Fibroblast of skin of left quadriceps (primary cell): ENCODE measurements at regions not wholly inside any gene's neighbourhood (a gene's known extent, or its start where the extent isn't known, plus 50 kb on each side); places are given as distances from the start of the nearest gene placed in this dataset.
A peak's percentile ranks its signal among the peaks of the same experiment; 100 is the strongest.
"Not testable (repeated sequence)": the region's sequence is repeated elsewhere in the genome, so short reads cannot be mapped to it uniquely, and the experiment has no call there.

Experiments used
- DNase-seq, 2 experiments: peaks; one replicate each; pipeline ENCODE4 v3.0.0-alpha.2; 2013; ENCODE audit warnings: low read depth in 2 of 2

DNA sequence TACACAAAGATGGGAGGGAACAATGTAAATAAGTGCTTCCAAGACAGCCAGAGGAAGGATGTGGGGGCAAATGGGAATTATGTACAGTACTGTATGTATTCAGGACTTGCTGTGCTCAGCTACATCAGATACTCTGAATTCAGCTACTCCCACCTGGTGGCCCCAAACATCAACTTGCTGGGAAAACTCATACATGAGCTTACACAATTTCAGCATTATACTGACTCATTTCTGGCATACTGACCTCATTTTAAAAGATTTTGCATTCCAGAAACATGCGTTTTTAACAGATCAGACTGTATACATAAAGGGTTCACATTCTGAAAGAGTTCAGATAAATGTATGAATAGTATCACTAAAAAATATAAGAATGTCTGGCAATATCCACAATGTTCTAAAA is 59.7 kb downstream of the GPX5 start:
- peak; percentile 52 to 57 for DNase-seq

GRCh38 chr6:28586324-28586723 is 60.6 kb downstream of the GPX5 start:
- no peak for DNase-seq

- DNase-seq: no peak
These were observed 61.5 kb downstream of the GPX5 start for GRCh38 chr6:28586962-28587745.

DNA sequence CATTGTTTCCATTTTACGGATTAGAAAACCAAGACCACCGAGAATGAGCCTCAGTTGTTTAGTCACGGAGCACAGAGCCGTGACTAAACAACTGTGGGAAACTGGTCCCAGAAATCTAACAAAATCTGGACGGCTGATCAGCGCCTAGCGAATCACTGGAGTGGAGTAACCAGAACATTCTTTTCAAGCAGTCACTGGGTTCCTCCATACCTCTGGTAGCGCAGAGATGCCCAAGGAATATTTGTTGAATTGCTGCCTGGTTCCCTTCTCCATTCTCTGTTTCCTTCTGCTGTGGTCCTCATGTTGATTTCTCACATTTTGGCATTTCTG is 62.0 kb downstream of the GPX5 start:
- no peak for DNase-seq

- DNase-seq: no peak
These were observed 63.0 kb downstream of the GPX5 start for GRCh38 chr6:28588666-28589065.

DNA sequence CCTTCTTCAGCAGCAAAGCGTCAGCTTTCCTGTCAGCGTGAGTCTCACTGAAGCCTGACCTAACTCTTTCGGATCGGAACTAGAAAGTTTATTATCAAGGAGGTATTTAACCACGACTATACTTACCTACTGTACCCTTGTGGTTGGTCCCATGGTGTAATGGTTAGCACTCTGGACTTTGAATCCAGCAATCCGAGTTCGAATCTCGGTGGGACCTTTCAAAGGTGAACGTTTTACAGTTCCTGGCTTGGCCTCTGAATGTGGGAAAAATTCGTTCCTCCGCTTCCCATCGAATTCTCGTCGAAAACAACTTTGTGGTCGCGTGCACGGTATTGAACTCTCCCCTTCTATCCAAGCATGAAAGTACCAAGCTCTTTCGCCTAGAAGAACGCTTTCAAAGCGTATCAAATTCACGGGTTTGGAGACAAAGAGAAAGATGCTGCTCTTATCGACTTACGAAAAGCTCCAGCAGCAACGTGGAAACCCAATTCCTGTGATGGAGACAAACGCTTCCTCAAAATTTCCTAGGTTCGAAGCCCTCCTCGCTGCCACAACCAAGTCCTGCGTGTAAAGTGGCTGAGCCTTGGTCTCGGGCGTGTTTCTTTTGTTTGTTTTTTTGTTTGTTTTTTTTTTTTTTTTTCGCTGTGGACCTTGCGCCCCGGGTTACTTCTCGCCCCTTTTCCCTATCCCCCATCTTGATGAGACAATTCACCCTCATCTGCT is 63.7 kb downstream of the GPX5 start:
- peak; percentile 87 to 89 for DNase-seq

DNA sequence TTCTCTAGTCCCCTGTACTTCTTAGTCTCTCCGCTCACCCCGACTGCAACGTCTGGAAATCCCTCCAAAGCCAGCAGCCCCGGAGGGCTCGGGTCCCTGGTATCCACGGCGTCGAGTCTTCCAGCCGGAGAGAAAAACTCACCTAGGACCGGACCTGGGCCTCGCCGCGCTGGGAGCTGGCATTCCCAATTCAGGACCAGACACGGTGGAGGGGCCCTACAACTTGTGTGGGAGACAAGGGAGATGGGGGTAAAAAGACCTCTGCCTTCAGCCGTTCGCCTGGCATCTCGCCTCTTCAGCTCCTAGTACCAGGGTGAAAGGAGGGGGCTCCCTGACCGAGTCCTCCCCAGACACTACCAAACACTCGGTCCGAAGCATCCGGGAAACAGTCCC is 64.3 kb downstream of the GPX5 start:
- DNase-seq: no peak

DNA sequence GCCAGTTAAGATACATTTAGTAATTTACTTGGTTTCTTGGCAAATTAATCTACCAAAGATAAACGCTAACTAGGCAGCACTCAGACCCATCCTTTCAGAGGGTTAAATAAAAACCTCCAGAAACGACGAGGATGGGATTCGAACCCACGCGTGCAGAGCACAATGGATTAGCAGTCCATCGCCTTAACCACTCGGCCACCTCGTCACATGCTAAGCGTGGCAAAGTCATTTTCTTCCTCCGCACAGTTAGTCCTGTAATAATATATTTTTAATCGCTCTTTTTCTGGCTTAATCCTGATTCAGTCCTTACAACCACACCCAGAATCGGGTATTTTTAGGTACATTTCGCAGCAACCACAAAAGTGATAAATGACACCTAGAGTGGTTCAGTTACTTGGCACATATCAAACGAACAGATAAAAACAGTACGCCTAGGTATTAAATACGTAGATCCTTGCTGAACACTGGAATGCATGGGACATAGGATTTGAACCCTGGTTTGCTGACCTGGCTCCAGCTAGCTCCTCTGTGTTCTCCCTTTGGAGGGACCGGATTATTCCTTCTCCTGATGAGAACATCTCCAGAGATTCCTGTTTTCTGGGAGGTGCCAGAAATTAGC is 71.6 kb downstream of the GPX5 start:
- DNase-seq: no peak

GRCh38 chr6:28597924-28598722 is 72.4 kb downstream of the GPX5 start:
- DNase-seq: no peak

GRCh38 chr6:28598757-28599686 is 73.3 kb downstream of the GPX5 start:
- no peak for DNase-seq

DNA sequence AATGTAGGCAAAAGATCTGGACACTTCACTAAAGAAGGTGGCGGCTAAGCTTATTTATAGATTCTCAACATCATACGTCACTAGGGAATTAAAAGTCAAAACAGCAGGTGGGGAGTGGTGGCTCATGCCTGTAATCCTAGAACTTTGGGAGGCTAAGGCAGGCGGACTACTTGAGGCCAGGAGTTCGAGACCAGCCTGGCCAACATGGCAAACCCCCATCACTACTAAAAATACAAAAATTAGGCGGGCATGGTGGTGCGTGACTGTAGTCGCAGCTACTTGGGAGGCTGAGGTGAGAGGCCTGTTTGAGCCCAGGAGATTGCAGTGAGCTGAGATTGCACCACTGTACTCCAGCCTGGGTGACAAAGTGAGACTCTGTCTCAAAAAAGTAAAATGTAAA is 74.6 kb downstream of the GPX5 start:
- DNase-seq: no peak

- DNase-seq: no peak
These were observed 78.2 kb downstream of the GPX5 start for GRCh38 chr6:28603891-28604290.

DNA sequence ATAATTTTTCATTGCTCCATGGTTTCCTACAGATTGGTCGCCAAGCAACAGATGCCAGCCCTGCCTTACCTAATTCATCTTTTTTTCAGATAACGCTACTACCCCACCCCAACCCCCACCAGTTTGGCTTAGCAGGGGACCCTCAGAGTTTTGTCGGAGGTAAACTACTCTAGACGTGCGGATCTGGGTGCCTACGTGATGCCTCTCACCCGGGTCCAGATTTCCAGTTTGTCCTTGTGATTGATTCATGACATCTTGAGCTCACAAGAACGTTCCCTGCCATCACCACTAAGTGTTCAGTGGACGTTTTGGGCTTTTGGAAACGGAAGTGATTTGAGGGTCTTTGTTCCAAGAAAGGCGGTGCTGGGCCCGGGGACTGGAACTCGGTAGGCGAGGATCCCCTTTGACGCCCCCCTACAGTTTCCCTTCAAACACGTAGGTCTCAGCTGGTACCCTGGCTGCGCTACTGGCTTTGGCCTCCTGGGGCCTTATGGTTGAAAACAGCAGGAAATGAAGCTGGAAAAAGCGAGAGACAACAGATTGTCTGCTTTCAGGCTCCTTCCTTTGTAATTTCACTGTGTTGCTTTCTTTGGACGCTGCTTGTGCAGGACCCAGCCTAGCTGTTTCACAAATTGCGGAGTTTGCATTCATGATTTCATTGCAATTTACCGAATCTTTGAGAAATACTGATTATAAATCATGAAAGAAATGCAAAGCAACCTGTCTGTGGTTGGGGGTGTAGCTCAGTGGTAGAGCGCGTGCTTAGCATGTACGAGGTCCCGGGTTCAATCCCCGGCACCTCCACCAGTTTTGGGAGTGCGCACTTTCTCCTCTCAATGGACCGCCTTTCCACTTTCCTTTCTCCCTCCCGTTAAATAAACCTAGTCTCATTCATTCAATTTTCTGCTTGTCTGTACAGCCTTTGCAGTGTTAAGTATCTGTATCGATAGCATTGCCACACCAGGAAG is 81.0 kb downstream of the GPX5 start:
- peak; percentile 55 to 56 for DNase-seq

DNA sequence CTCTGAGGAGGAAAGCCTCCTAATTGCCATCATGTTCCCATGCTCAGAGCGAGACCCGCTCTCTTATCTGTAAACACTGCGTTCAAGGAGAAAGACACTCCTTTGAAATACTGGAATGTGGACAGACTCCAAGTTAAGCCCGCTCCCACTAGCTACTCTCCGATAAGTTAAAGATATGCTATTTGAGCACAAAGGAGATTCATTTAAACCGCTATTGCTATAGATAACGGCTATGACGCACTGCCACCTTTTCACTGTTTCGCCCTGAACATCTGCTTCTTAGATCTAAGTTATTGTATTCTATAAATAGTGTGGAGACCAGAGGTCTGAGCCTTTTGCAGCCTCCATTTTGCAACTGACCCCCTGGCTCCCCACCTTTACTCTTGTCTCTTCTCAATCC is 82.3 kb downstream of the GPX5 start:
- no peak for DNase-seq

DNA sequence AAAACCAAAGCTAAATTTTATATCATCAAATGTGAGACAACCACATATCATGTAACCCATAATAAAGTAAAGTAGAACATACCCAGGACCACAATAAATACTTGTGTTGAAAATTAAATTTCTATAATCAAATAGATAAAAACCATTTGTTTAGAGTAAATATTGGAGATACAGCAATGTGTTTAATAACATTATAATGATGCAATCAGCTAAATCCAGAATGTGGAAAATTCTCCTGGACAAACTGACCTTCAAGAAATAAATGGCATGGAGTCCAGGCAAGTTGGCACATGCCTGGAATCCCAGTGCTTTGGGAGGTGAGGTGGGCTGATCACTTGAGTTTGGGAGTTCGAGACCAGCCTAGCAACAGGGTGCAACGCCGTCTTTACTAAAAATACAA is 84.0 kb downstream of the GPX5 start:
- no peak for DNase-seq

- no peak for DNase-seq
These were observed 89.9 kb downstream of the GPX5 start for GRCh38 chr6:28615616-28615954.

- no peak for DNase-seq
These were observed 90.5 kb downstream of the GPX5 start for GRCh38 chr6:28615955-28616747.

DNA sequence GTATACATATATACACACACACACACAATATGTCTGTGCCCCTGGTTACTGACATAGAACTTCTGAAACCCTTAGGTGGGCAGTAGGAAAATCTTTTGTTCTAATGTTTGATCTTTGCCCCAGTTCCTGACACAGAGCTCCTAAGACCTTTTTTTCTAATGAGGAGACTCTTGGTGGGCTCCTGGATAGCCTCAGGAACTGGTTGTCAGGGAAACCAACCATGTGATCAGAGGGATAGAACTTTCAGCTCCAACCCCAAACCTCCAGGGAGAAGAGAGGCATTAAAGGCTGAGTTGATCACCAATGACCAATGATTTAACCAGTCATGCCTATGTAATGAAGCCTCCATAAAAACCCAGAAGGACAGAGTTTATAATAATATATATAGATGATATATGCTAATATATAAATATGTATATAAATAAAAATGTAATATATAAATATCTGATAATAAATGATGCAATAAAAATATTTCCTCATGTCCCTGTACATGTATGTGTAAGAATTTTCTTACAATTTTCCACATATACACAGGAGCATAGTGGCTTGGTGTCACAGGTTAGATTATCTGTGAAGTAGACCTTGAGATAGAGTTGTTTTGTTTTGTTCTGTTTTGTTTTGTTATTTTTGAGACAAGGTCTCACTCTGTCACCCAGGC is 93.3 kb downstream of the GPX5 start:
- no peak for DNase-seq

DNA sequence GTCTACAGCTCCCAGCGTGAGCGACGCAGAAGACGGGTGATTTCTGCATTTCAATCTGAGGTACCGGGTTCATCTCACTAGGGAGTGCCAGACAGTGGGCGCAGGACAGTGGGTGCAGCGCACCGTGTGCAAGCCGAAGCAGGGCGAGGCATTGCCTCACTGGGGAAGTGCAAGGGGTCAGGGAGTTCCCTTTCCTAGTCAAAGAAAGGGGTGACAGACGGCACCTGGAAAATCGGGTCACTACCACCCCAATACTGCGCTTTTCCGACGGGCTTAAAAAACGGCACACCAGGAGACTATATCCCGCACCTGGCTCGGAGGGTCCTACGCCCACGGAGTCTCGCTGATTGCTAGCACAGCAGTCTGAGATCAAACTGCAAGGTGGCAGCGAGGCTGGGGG is 95.6 kb downstream of the GPX5 start:
- DNase-seq: not testable (repeated sequence)
